Adrenal gland (tissue), 5 donors: ENCODE measurements at regions not wholly inside any gene's neighbourhood (a gene's known extent, or its start where the extent isn't known, plus 50 kb on each side); places are given as distances from the start of the nearest gene placed in this dataset.

Experiments
- POLR2A ChIP-seq, 2 donors: fragments of 450-650 bp; IDR thresholded peaks; one replicate each; pipeline ENCODE4 v1.6.1; 2017; ENCODE audit warnings: antibody characterized with exemption in 2 of 2, mild to moderate bottlenecking in 2 of 2, moderate library complexity in 1 of 2
- TF ChIP-seq, protein P1 (sequence below), 6 experiments: fragments of 450-650 bp in 4 of 6; fragments of 200-600 bp in 2 of 6; sonication (generic) in 1 of 6; IDR thresholded peaks; 1 replicate in 5 of 6; 2 replicates in 1 of 6; pipeline versions ENCODE4 v1.5.1 to v1.8.0; 2016 to 2021; ENCODE audit warnings: antibody characterized with exemption in 6 of 6, mild to moderate bottlenecking in 2 of 6, moderate library complexity in 1 of 6
- donor health status: DM: no; HTN: no; CAD: no.

DNA sequence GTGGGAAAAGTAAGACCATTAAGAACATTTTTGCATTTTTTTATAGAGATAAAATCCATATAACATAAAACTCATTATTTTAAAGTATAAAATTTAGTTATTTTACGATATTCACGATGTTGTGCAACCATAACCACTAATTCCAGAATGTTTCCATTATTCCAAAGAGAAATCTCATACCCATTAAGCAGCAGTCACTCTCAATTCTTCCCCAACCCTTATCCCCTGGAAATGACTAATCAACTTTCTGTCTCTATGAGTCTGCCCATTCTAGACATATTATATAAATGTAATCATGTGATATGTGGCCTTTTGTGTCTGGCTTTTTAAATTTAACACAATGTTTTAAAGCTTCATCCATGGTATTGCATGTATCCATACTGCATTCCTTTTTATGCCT is 115.6 kb upstream of the ADAMTSL1 start:
- TF ChIP-seq, protein P1, sequence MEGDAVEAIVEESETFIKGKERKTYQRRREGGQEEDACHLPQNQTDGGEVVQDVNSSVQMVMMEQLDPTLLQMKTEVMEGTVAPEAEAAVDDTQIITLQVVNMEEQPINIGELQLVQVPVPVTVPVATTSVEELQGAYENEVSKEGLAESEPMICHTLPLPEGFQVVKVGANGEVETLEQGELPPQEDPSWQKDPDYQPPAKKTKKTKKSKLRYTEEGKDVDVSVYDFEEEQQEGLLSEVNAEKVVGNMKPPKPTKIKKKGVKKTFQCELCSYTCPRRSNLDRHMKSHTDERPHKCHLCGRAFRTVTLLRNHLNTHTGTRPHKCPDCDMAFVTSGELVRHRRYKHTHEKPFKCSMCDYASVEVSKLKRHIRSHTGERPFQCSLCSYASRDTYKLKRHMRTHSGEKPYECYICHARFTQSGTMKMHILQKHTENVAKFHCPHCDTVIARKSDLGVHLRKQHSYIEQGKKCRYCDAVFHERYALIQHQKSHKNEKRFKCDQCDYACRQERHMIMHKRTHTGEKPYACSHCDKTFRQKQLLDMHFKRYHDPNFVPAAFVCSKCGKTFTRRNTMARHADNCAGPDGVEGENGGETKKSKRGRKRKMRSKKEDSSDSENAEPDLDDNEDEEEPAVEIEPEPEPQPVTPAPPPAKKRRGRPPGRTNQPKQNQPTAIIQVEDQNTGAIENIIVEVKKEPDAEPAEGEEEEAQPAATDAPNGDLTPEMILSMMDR (IDR thresholded peaks at IDR 0.05), result no peak
- TF ChIP-seq POLR2A (IDR thresholded peaks at IDR 0.05), result no peak
